OCI-LY3 (cell line): ENCODE measurements at regions not wholly inside any gene's neighbourhood (a gene's known extent, or its start where the extent isn't known, plus 50 kb on each side); places are given as distances from the start of the nearest gene placed in this dataset.

Experiments
- H2AFZ ChIP-seq: fragments of 200-600, 300-600 bp; shearing (Covaris generic); 2 replicates; pipeline ENCODE4 v1.6.0; 2014; ENCODE audit warnings: antibody characterized with exemption, low read depth, low read length
- H3K27ac ChIP-seq: fragments of 200-600, 300-600 bp; sonication (generic); 2 replicates; pipeline ENCODE4 v1.5.1; 2014; ENCODE audit warnings: mild to moderate bottlenecking, low read length, moderate library complexity, mixed read lengths
- H3K27me3 ChIP-seq: fragments of 200-600, 300-600 bp; sonication (generic); 2 replicates; pipeline ENCODE4 v1.6.1; 2014; ENCODE audit warnings: low read depth, low read length, mixed read lengths
- H3K36me3 ChIP-seq: fragments of 200-600, 300-600 bp; sonication (generic); replicated peaks from 2 replicates; pipeline ENCODE3; 2014; ENCODE audit warnings: low read depth, low read length, mixed read lengths
- H3K4me1 ChIP-seq: fragments of 300-600, 200-600 bp; sonication (generic); 2 replicates; pipeline ENCODE4 v1.6.1; 2014; ENCODE audit warnings: low read length, mixed read lengths
- H3K4me2 ChIP-seq: fragments of 200-600, 300-600 bp; sonication (generic); 2 replicates; pipeline ENCODE4 v1.6.1; 2014; ENCODE audit warnings: low read length, mixed read lengths
- H3K4me3 ChIP-seq: fragments of 300-600, 200-600 bp; sonication (generic); 2 replicates; pipeline ENCODE4 v1.5.1; 2014; ENCODE audit warnings: antibody characterized with exemption, mild to moderate bottlenecking, low read length, moderate library complexity
- H3K79me2 ChIP-seq: fragments of 300-600, 200-600 bp; shearing (Covaris generic); 2 replicates; pipeline ENCODE4 v1.6.1; 2014; ENCODE audit warnings: mild to moderate bottlenecking, low read length, mixed read lengths
- H3K9ac ChIP-seq: fragments of 300-600, 200-600 bp; shearing (Covaris generic); 2 replicates; pipeline ENCODE4 v1.6.0; 2014; ENCODE audit warnings: mild to moderate bottlenecking, low read length, moderate library complexity
- H3K9me3 ChIP-seq: fragments of 200-600, 300-600 bp; shearing (Covaris generic); 2 replicates; pipeline ENCODE4 v1.6.1; 2014; ENCODE audit warnings: low read length, mixed read lengths; ENCODE audit not compliant: insufficient read depth
- H4K20me1 ChIP-seq: fragments of 200-600, 300-600 bp; sonication (generic); 2 replicates; pipeline ENCODE4 v1.6.1; 2016; ENCODE audit warnings: low read length, mixed read lengths; ENCODE audit not compliant: insufficient read depth
- CTCF ChIP-seq: fragments of 200-600, 300-600 bp; sonication (generic); IDR thresholded peaks from 2 replicates; pipeline ENCODE4 v1.5.1; 2014; ENCODE audit warnings: antibody characterized with exemption, low read length, low read depth
- EZH2phosphoT487 ChIP-seq: fragments of 200-600 bp; shearing (Covaris generic); IDR thresholded peaks from 2 replicates; pipeline ENCODE4 v1.6.1; 2018; ENCODE audit warnings: antibody characterized with exemption, mixed run types, low read depth

GRCh38 chr12:17266856-17267255 is 660.9 kb upstream of the LMO3 start:
- Histone ChIP-seq H3K9ac (no peak overlapping the region), H3K4me1 (no peaks in the 10 kb centered on the region), H2AFZ (no peak overlapping the region), H3K4me2 (no peak overlapping the region), H3K4me3 (no peak overlapping the region), H3K9me3 (no peaks in the 10 kb centered on the region), H4K20me1 (no peaks in the 10 kb centered on the region), H3K27ac (no peak overlapping the region), H3K36me3 (no peaks in the 10 kb centered on the region), H3K79me2 (no peaks in the 10 kb centered on the region), H3K27me3 (no peaks in the 10 kb centered on the region)
- TF ChIP-seq CTCF (no peak), EZH2phosphoT487 (no peak)

- Histone ChIP-seq H4K20me1 (no peaks in the 10 kb centered on the region), H3K9ac (no peak overlapping the region), H3K4me3 (no peak overlapping the region), H3K4me1 (no peaks in the 10 kb centered on the region), H3K4me2 (no peak overlapping the region), H3K27ac (no peak overlapping the region), H3K79me2 (no peaks in the 10 kb centered on the region), H2AFZ (no peak overlapping the region), H3K9me3 (no peaks in the 10 kb centered on the region), H3K27me3 (no peaks in the 10 kb centered on the region), H3K36me3 (no peaks in the 10 kb centered on the region)
- no peak for TF ChIP-seq CTCF
- no peak for TF ChIP-seq EZH2phosphoT487
Observed at GRCh38 chr12:17264603-17265002, 658.6 kb upstream of the LMO3 start.

GRCh38 chr12:17239874-17240273 is 633.9 kb upstream of the LMO3 start:
- Histone ChIP-seq H2AFZ (no peak overlapping the region), H3K4me3 (no peak overlapping the region), H3K36me3 (no peaks in the 10 kb centered on the region), H3K9ac (no peak overlapping the region), H3K79me2 (no peaks in the 10 kb centered on the region), H3K27ac (no peak overlapping the region), H3K27me3 (no peaks in the 10 kb centered on the region), H4K20me1 (no peaks in the 10 kb centered on the region), H3K4me2 (no peak overlapping the region), H3K4me1 (no peaks in the 10 kb centered on the region), H3K9me3 (no peaks in the 10 kb centered on the region)
- TF ChIP-seq EZH2phosphoT487: no peak
- no peak for TF ChIP-seq CTCF

GRCh38 chr12:17235996-17236395 is 630.0 kb upstream of the LMO3 start:
- Histone ChIP-seq H3K4me1 (no peaks in the 10 kb centered on the region), H2AFZ (no peak overlapping the region), H3K9ac (no peak overlapping the region), H3K4me3 (no peak overlapping the region), H3K27ac (no peak overlapping the region), H3K4me2 (no peak overlapping the region), H3K27me3 (no peaks in the 10 kb centered on the region), H4K20me1 (no peaks in the 10 kb centered on the region), H3K79me2 (no peaks in the 10 kb centered on the region), H3K9me3 (no peaks in the 10 kb centered on the region), H3K36me3 (no peaks in the 10 kb centered on the region)
- TF ChIP-seq EZH2phosphoT487 (no peak), CTCF (no peak)
